ENCODE measurements at regions not wholly inside any gene's neighbourhood (a gene's known extent, or its start where the extent isn't known, plus 50 kb on each side); places are given as distances from the start of the nearest gene placed in this dataset.

DNA sequence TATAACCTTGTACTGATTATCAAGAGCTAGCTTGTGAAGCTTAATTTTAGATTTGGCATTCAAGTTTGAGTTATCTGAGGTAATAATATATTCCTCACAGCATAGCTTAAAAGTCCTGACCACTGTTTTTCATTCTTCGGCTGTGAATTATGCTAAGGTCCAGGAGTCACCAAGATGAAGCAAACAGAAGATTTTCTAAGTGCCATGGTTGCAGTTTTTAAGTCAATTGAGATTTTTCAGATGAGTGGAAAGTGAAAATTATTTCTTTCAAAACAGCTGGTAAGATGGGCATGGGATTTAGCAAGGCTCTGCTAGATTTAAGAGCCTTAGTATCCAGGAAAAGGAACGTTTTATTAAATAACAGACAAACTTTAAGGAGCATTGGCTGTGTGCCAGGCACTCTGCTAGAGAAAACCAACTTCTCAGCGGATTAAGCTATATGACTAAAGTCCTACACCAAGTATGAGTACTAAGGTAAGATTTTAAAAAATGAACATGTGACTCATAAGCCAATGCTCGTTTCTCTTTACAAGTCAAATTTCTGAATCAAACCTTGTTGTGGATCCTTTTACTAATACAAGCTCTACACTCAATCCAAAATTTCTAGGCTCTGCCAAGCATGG lies 149.9 kb upstream of the IL15 start:
- TF ChIP-seq, protein P1, sequence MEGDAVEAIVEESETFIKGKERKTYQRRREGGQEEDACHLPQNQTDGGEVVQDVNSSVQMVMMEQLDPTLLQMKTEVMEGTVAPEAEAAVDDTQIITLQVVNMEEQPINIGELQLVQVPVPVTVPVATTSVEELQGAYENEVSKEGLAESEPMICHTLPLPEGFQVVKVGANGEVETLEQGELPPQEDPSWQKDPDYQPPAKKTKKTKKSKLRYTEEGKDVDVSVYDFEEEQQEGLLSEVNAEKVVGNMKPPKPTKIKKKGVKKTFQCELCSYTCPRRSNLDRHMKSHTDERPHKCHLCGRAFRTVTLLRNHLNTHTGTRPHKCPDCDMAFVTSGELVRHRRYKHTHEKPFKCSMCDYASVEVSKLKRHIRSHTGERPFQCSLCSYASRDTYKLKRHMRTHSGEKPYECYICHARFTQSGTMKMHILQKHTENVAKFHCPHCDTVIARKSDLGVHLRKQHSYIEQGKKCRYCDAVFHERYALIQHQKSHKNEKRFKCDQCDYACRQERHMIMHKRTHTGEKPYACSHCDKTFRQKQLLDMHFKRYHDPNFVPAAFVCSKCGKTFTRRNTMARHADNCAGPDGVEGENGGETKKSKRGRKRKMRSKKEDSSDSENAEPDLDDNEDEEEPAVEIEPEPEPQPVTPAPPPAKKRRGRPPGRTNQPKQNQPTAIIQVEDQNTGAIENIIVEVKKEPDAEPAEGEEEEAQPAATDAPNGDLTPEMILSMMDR (IDR thresholded peaks at IDR 0.05) = no peak
- TF ChIP-seq, protein P2, sequence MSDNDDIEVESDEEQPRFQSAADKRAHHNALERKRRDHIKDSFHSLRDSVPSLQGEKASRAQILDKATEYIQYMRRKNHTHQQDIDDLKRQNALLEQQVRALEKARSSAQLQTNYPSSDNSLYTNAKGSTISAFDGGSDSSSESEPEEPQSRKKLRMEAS (CRISPR knock-in tag; IDR thresholded peaks at IDR 0.05) = no peak
- no peak for TF ChIP-seq ELF4 (CRISPR knock-in tag; IDR thresholded peaks at IDR 0.05; ENCODE audit: low read depth)
- no peak for TF ChIP-seq GABPB1 (CRISPR knock-in tag; IDR thresholded peaks at IDR 0.05)
- TF ChIP-seq, protein P3, sequence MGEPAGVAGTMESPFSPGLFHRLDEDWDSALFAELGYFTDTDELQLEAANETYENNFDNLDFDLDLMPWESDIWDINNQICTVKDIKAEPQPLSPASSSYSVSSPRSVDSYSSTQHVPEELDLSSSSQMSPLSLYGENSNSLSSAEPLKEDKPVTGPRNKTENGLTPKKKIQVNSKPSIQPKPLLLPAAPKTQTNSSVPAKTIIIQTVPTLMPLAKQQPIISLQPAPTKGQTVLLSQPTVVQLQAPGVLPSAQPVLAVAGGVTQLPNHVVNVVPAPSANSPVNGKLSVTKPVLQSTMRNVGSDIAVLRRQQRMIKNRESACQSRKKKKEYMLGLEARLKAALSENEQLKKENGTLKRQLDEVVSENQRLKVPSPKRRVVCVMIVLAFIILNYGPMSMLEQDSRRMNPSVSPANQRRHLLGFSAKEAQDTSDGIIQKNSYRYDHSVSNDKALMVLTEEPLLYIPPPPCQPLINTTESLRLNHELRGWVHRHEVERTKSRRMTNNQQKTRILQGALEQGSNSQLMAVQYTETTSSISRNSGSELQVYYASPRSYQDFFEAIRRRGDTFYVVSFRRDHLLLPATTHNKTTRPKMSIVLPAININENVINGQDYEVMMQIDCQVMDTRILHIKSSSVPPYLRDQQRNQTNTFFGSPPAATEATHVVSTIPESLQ (CRISPR knock-in tag; IDR thresholded peaks at IDR 0.05) = no peak
- no peak for TF ChIP-seq ESRRA (CRISPR knock-in tag; IDR thresholded peaks at IDR 0.05; ENCODE audit: borderline replicate concordance)
- TF ChIP-seq HMGA2 (CRISPR knock-in tag; IDR thresholded peaks at IDR 0.05) = no peak
- TF ChIP-seq, protein P4, sequence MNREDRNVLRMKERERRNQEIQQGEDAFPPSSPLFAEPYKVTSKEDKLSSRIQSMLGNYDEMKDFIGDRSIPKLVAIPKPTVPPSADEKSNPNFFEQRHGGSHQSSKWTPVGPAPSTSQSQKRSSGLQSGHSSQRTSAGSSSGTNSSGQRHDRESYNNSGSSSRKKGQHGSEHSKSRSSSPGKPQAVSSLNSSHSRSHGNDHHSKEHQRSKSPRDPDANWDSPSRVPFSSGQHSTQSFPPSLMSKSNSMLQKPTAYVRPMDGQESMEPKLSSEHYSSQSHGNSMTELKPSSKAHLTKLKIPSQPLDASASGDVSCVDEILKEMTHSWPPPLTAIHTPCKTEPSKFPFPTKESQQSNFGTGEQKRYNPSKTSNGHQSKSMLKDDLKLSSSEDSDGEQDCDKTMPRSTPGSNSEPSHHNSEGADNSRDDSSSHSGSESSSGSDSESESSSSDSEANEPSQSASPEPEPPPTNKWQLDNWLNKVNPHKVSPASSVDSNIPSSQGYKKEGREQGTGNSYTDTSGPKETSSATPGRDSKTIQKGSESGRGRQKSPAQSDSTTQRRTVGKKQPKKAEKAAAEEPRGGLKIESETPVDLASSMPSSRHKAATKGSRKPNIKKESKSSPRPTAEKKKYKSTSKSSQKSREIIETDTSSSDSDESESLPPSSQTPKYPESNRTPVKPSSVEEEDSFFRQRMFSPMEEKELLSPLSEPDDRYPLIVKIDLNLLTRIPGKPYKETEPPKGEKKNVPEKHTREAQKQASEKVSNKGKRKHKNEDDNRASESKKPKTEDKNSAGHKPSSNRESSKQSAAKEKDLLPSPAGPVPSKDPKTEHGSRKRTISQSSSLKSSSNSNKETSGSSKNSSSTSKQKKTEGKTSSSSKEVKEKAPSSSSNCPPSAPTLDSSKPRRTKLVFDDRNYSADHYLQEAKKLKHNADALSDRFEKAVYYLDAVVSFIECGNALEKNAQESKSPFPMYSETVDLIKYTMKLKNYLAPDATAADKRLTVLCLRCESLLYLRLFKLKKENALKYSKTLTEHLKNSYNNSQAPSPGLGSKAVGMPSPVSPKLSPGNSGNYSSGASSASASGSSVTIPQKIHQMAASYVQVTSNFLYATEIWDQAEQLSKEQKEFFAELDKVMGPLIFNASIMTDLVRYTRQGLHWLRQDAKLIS (CRISPR knock-in tag; IDR thresholded peaks at IDR 0.05; ENCODE audit: borderline replicate concordance) = no peak
- no peak for TF ChIP-seq ZNF138 (CRISPR knock-in tag; conservative IDR thresholded peaks at IDR 0.05)
- no peak for TF ChIP-seq TEAD1 (CRISPR knock-in tag; IDR thresholded peaks at IDR 0.05)
- TF ChIP-seq, protein P5, sequence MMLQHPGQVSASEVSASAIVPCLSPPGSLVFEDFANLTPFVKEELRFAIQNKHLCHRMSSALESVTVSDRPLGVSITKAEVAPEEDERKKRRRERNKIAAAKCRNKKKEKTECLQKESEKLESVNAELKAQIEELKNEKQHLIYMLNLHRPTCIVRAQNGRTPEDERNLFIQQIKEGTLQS (CRISPR knock-in tag; conservative IDR thresholded peaks at IDR 0.05) = no peak
- TF ChIP-seq TP53 (CRISPR knock-in tag; IDR thresholded peaks at IDR 0.05) = no peak
- TF ChIP-seq, protein P6, sequence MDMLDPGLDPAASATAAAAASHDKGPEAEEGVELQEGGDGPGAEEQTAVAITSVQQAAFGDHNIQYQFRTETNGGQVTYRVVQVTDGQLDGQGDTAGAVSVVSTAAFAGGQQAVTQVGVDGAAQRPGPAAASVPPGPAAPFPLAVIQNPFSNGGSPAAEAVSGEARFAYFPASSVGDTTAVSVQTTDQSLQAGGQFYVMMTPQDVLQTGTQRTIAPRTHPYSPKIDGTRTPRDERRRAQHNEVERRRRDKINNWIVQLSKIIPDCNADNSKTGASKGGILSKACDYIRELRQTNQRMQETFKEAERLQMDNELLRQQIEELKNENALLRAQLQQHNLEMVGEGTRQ (CRISPR knock-in tag; IDR thresholded peaks at IDR 0.05) = no peak
- TF ChIP-seq, protein P7, sequence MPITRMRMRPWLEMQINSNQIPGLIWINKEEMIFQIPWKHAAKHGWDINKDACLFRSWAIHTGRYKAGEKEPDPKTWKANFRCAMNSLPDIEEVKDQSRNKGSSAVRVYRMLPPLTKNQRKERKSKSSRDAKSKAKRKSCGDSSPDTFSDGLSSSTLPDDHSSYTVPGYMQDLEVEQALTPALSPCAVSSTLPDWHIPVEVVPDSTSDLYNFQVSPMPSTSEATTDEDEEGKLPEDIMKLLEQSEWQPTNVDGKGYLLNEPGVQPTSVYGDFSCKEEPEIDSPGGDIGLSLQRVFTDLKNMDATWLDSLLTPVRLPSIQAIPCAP (CRISPR knock-in tag; IDR thresholded peaks at IDR 0.05) = no peak

Measured in WTC11 (cell line).